Ascending aorta (tissue), 2 donors: ENCODE measurements at regions not wholly inside any gene's neighbourhood (a gene's known extent, or its start where the extent isn't known, plus 50 kb on each side); places are given as distances from the start of the nearest gene placed in this dataset.
A peak's percentile ranks its signal among the peaks of the same experiment; 100 is the strongest.

ENCODE experiments used
- DNase-seq, 2 donors: peaks; one replicate each; pipeline ENCODE4 v3.0.0-alpha.2; 2019; ENCODE audit warnings: low spot score in 2 of 2
- H3K27ac ChIP-seq, 2 donors: fragments of 200-600 bp; sonication (generic); one replicate each; pipeline ENCODE4 v1.5.1; 2016 to 2017; ENCODE audit warnings: mild to moderate bottlenecking in 1 of 2
- H3K27me3 ChIP-seq: fragments of 200-600 bp; sonication (generic); one replicate; pipeline ENCODE4 v1.5.1; 2017
- H3K36me3 ChIP-seq, 2 donors: fragments of 200-600 bp; sonication (generic); one replicate each; pipeline ENCODE4 v1.5.1; 2016
- H3K4me1 ChIP-seq, 2 donors: fragments of 200-600 bp; sonication (generic); one replicate each; pipeline ENCODE4 v1.5.1; 2016 to 2017; ENCODE audit warnings: mild to moderate bottlenecking in 1 of 2
- H3K4me3 ChIP-seq, 2 donors: fragments of 200-600 bp; sonication (generic); one replicate each; pipeline ENCODE4 v1.5.1; 2016 to 2017; ENCODE audit warnings: mild to moderate bottlenecking in 1 of 2
- H3K9me3 ChIP-seq, 2 donors: fragments of 200-600 bp; sonication (generic); one replicate each; pipeline ENCODE4 v1.5.1; 2016
- CTCF ChIP-seq, 3 experiments: fragments of 200-600 bp in 2 of 3; fragments of 450-650 bp in 1 of 3; sonication (generic) in 2 of 3; IDR thresholded peaks; one replicate each; pipeline ENCODE4 v1.5.1; 2016 to 2019; ENCODE audit warnings: antibody characterized with exemption in 3 of 3, mild to moderate bottlenecking in 1 of 3, moderate library complexity in 1 of 3
- intact Hi-C: fragments of 100-400 bp; cut with DNase I; formaldehyde crosslinking; loops from one replicate; pipeline ENCODE4 v1.15.1; 2023

GRCh38 chr1:4510276-4510691 lies 144.1 kb upstream of the AJAP1 start:
- Histone ChIP-seq H3K4me3 (no peak overlapping the region), H3K27me3 (no peaks in the 10 kb centered on the region), H3K27ac (no peak overlapping the region), H3K36me3 (no peaks in the 10 kb centered on the region), H3K9me3 (no peaks in the 10 kb centered on the region), H3K4me1 (no peaks in the 10 kb centered on the region)
- no peak for DNase-seq
- TF ChIP-seq CTCF (IDR thresholded peaks at IDR 0.05) = no peak
- intact Hi-C loops = no loop called here

GRCh38 chr1:4511374-4511773 lies 143.0 kb upstream of the AJAP1 start:
- Histone ChIP-seq H3K9me3 (no peaks in the 10 kb centered on the region), H3K36me3 (no peaks in the 10 kb centered on the region), H3K4me3 (no peak overlapping the region), H3K27ac (no peak overlapping the region), H3K27me3 (no peaks in the 10 kb centered on the region), H3K4me1 (no peaks in the 10 kb centered on the region)
- no peak for TF ChIP-seq CTCF (IDR thresholded peaks at IDR 0.05)
- intact Hi-C loops = no loop called here
- DNase-seq = no peak

GRCh38 chr1:4512636-4513035 lies 141.8 kb upstream of the AJAP1 start:
- no peaks in the 10 kb centered on the region for H3K36me3 ChIP-seq
- H3K4me3 ChIP-seq = no peak overlapping the region
- H3K27ac ChIP-seq = no peak overlapping the region
- no peak for DNase-seq
- intact Hi-C loops = no loop called here
- H3K4me1 ChIP-seq = no peaks in the 10 kb centered on the region
- H3K27me3 ChIP-seq = no peaks in the 10 kb centered on the region
- no peak for TF ChIP-seq CTCF (IDR thresholded peaks at IDR 0.05)
- no peaks in the 10 kb centered on the region for H3K9me3 ChIP-seq

GRCh38 chr1:4513685-4514084 lies 140.7 kb upstream of the AJAP1 start:
- intact Hi-C loops = no loop called here
- no peaks in the 10 kb centered on the region for H3K27me3 ChIP-seq
- DNase-seq = peak in 1 of 2 donors; percentile 25
- no peak overlapping the region for H3K27ac ChIP-seq
- no peak overlapping the region for H3K4me3 ChIP-seq
- no peaks in the 10 kb centered on the region for H3K4me1 ChIP-seq
- H3K36me3 ChIP-seq = no peaks in the 10 kb centered on the region
- no peak for TF ChIP-seq CTCF (IDR thresholded peaks at IDR 0.05)
- H3K9me3 ChIP-seq = no peaks in the 10 kb centered on the region

GRCh38 chr1:4515727-4516289 lies 138.6 kb upstream of the AJAP1 start:
- intact Hi-C loops = no loop called here
- Histone ChIP-seq H3K4me3 (no peak overlapping the region), H3K27me3 (no peaks in the 10 kb centered on the region), H3K4me1 (no peaks in the 10 kb centered on the region), H3K27ac (no peak overlapping the region), H3K9me3 (no peaks in the 10 kb centered on the region), H3K36me3 (no peaks in the 10 kb centered on the region)
- no peak for DNase-seq
- TF ChIP-seq CTCF (IDR thresholded peaks at IDR 0.05) = no peak

- Histone ChIP-seq H3K9me3 (no peaks in the 10 kb centered on the region), H3K27me3 (no peaks in the 10 kb centered on the region), H3K4me1 (no peaks in the 10 kb centered on the region), H3K36me3 (no peaks in the 10 kb centered on the region), H3K4me3 (no peak overlapping the region), H3K27ac (no peak overlapping the region)
- TF ChIP-seq CTCF (IDR thresholded peaks at IDR 0.05) = no peak
- intact Hi-C loops = no loop called here
- no peak for DNase-seq
Observed at GRCh38 chr1:4516596-4516995, 137.8 kb upstream of the AJAP1 start.
